OCI-LY1 (cell line): ENCODE measurements at regions not wholly inside any gene's neighbourhood (a gene's known extent, or its start where the extent isn't known, plus 50 kb on each side); places are given as distances from the start of the nearest gene placed in this dataset.

ENCODE experiments used
- CTCF ChIP-seq: fragments of 200-600 bp; sonication (generic), shearing (Covaris generic); IDR thresholded peaks from 2 replicates; pipeline ENCODE4 v1.5.1; 2017; ENCODE audit warnings: mild to moderate bottlenecking, antibody characterized with exemption, low read length, moderate library complexity, mixed read lengths
- EZH2 ChIP-seq: fragments of 200-600 bp; sonication (generic), shearing (Covaris generic); IDR thresholded peaks from 2 replicates; pipeline ENCODE4 v1.8.0; 2017; ENCODE audit warnings: borderline replicate concordance, mixed run types, mild to moderate bottlenecking, antibody characterized with exemption, low read length, moderate library complexity, mixed read lengths

- TF ChIP-seq CTCF (no peak), EZH2 (no peak)
These were observed 134.6 kb upstream of the IRX3 start for GRCh38 chr16:54421220-54421619.
